ENCODE measurements at regions not wholly inside any gene's neighbourhood (a gene's known extent, or its start where the extent isn't known, plus 50 kb on each side); places are given as distances from the start of the nearest gene placed in this dataset.

- Histone ChIP-seq H3K27me3 (no peaks in the 10 kb centered on the region), H3K4me1 (no peaks in the 10 kb centered on the region), H3K4me3 (no peak overlapping the region), H3K9ac (no peak overlapping the region), H3K9me3 (no peaks in the 10 kb centered on the region), H3K4me2 (no peak overlapping the region), H3K36me3 (no peaks in the 10 kb centered on the region), H3K27ac (no peak overlapping the region), H4K20me1 (no peaks in the 10 kb centered on the region)
- TF ChIP-seq Cebpa-rat (IDR thresholded peaks at IDR 0.05): no peak
These were observed 915.4 kb downstream of the GATA3 start for GRCh38 chr10:8969853-8970252.

- Histone ChIP-seq H3K27me3 (no peaks in the 10 kb centered on the region), H3K4me3 (no peak overlapping the region), H3K4me2 (no peak overlapping the region), H4K20me1 (no peaks in the 10 kb centered on the region), H3K36me3 (no peaks in the 10 kb centered on the region), H3K9me3 (no peaks in the 10 kb centered on the region), H3K27ac (no peak overlapping the region), H3K9ac (no peak overlapping the region), H3K4me1 (no peaks in the 10 kb centered on the region)
- no peak for TF ChIP-seq Cebpa-rat (IDR thresholded peaks at IDR 0.05)
These were observed 921.0 kb downstream of the GATA3 start for GRCh38 chr10:8975535-8975934.

- H3K9ac ChIP-seq: no peak overlapping the region
- H3K4me2 ChIP-seq: no peak overlapping the region
- H3K36me3 ChIP-seq: no peaks in the 10 kb centered on the region
- H3K4me3 ChIP-seq: no peak overlapping the region
- H3K4me1 ChIP-seq: no peaks in the 10 kb centered on the region
- no peaks in the 10 kb centered on the region for H4K20me1 ChIP-seq
- TF ChIP-seq Cebpa-rat (IDR thresholded peaks at IDR 0.05): no peak
- H3K27me3 ChIP-seq: no peaks in the 10 kb centered on the region
- no peaks in the 10 kb centered on the region for H3K9me3 ChIP-seq
- H3K27ac ChIP-seq: no peak overlapping the region
These were observed 923.6 kb downstream of the GATA3 start for GRCh38 chr10:8978100-8978499.

GRCh38 chr10:8979976-8980375 is 925.5 kb downstream of the GATA3 start:
- H3K9me3 ChIP-seq: no peaks in the 10 kb centered on the region
- TF ChIP-seq Cebpa-rat (IDR thresholded peaks at IDR 0.05): no peak
- H3K9ac ChIP-seq: no peak overlapping the region
- no peaks in the 10 kb centered on the region for H4K20me1 ChIP-seq
- no peak overlapping the region for H3K4me3 ChIP-seq
- no peaks in the 10 kb centered on the region for H3K4me1 ChIP-seq
- H3K27ac ChIP-seq: no peak overlapping the region
- H3K36me3 ChIP-seq: no peaks in the 10 kb centered on the region
- no peaks in the 10 kb centered on the region for H3K27me3 ChIP-seq
- H3K4me2 ChIP-seq: no peak overlapping the region

GRCh38 chr10:8981277-8981676 is 926.8 kb downstream of the GATA3 start:
- no peak overlapping the region for H3K9ac ChIP-seq

GRCh38 chr10:8985651-8986050 is 931.2 kb downstream of the GATA3 start:
- Histone ChIP-seq H3K4me2 (no peak overlapping the region), H3K36me3 (no peaks in the 10 kb centered on the region), H3K9me3 (no peaks in the 10 kb centered on the region), H3K27ac (no peak overlapping the region), H3K9ac (no peak overlapping the region), H3K4me1 (no peaks in the 10 kb centered on the region), H3K27me3 (no peaks in the 10 kb centered on the region), H3K4me3 (no peak overlapping the region), H4K20me1 (no peaks in the 10 kb centered on the region)
- TF ChIP-seq Cebpa-rat (IDR thresholded peaks at IDR 0.05): no peak

More at GRCh38 chr10:8981277-8981676, 926.8 kb downstream of the GATA3 start:
- no peak overlapping the region for H3K4me3 ChIP-seq
- H3K4me1 ChIP-seq: no peaks in the 10 kb centered on the region
- no peak for TF ChIP-seq Cebpa-rat (IDR thresholded peaks at IDR 0.05)
- H3K27ac ChIP-seq: no peak overlapping the region
- no peaks in the 10 kb centered on the region for H4K20me1 ChIP-seq
- H3K9me3 ChIP-seq: no peaks in the 10 kb centered on the region
- no peaks in the 10 kb centered on the region for H3K27me3 ChIP-seq
- H3K36me3 ChIP-seq: no peaks in the 10 kb centered on the region
- H3K4me2 ChIP-seq: no peak overlapping the region

GRCh38 chr10:8986975-8987374 is 932.5 kb downstream of the GATA3 start:
- no peak overlapping the region for H3K27ac ChIP-seq
- no peaks in the 10 kb centered on the region for H3K36me3 ChIP-seq
- H3K27me3 ChIP-seq: no peaks in the 10 kb centered on the region
- H4K20me1 ChIP-seq: no peaks in the 10 kb centered on the region
- H3K4me2 ChIP-seq: no peak overlapping the region
- no peaks in the 10 kb centered on the region for H3K4me1 ChIP-seq
- H3K9me3 ChIP-seq: no peaks in the 10 kb centered on the region
- no peak for TF ChIP-seq Cebpa-rat (IDR thresholded peaks at IDR 0.05)
- H3K4me3 ChIP-seq: no peak overlapping the region
- no peak overlapping the region for H3K9ac ChIP-seq

GRCh38 chr10:8987712-8988111 is 933.2 kb downstream of the GATA3 start:
- H3K4me1 ChIP-seq: no peaks in the 10 kb centered on the region
- no peak overlapping the region for H3K9ac ChIP-seq
- H4K20me1 ChIP-seq: no peaks in the 10 kb centered on the region
- no peaks in the 10 kb centered on the region for H3K9me3 ChIP-seq
- no peak overlapping the region for H3K27ac ChIP-seq
- no peak overlapping the region for H3K4me2 ChIP-seq
- no peaks in the 10 kb centered on the region for H3K27me3 ChIP-seq
- no peak for TF ChIP-seq Cebpa-rat (IDR thresholded peaks at IDR 0.05)
- no peak overlapping the region for H3K4me3 ChIP-seq
- no peaks in the 10 kb centered on the region for H3K36me3 ChIP-seq

- no peak overlapping the region for H3K9ac ChIP-seq
- H3K9me3 ChIP-seq: no peaks in the 10 kb centered on the region
- no peak overlapping the region for H3K27ac ChIP-seq
- H3K27me3 ChIP-seq: no peaks in the 10 kb centered on the region
- no peak overlapping the region for H3K4me3 ChIP-seq
- H3K4me2 ChIP-seq: no peak overlapping the region
- H3K4me1 ChIP-seq: no peaks in the 10 kb centered on the region
- no peaks in the 10 kb centered on the region for H3K36me3 ChIP-seq
- no peak for TF ChIP-seq Cebpa-rat (IDR thresholded peaks at IDR 0.05)
- no peaks in the 10 kb centered on the region for H4K20me1 ChIP-seq
These were observed 935.9 kb downstream of the GATA3 start for GRCh38 chr10:8990280-8990987.

- Histone ChIP-seq H3K4me3 (no peak overlapping the region), H4K20me1 (no peaks in the 10 kb centered on the region), H3K9me3 (no peaks in the 10 kb centered on the region), H3K27me3 (no peaks in the 10 kb centered on the region), H3K36me3 (no peaks in the 10 kb centered on the region), H3K9ac (no peak overlapping the region), H3K4me1 (no peaks in the 10 kb centered on the region), H3K27ac (no peak overlapping the region), H3K4me2 (no peak overlapping the region)
- TF ChIP-seq Cebpa-rat (IDR thresholded peaks at IDR 0.05): no peak
These were observed 937.5 kb downstream of the GATA3 start for GRCh38 chr10:8992009-8992408.

GRCh38 chr10:8993864-8994263 is 939.4 kb downstream of the GATA3 start:
- Histone ChIP-seq H3K4me3 (no peak overlapping the region), H3K9ac (no peak overlapping the region), H3K4me2 (no peak overlapping the region), H3K9me3 (no peaks in the 10 kb centered on the region), H3K36me3 (no peaks in the 10 kb centered on the region), H3K4me1 (no peaks in the 10 kb centered on the region), H3K27ac (no peak overlapping the region), H4K20me1 (no peaks in the 10 kb centered on the region), H3K27me3 (no peaks in the 10 kb centered on the region)
- TF ChIP-seq Cebpa-rat (IDR thresholded peaks at IDR 0.05): no peak

All from BLaER1 (cell line).